ENCODE measurements at regions not wholly inside any gene's neighbourhood (a gene's known extent, or its start where the extent isn't known, plus 50 kb on each side); places are given as distances from the start of the nearest gene placed in this dataset.

GRCh38 chr11:109914809-109915653, 178.2 kb upstream of the ZC3H12C start:
- TF ChIP-seq CTCF (IDR thresholded peaks at IDR 0.05) (no peak), POLR2A (IDR thresholded peaks at IDR 0.05; ENCODE audit: low read depth) (no peak), EP300 (IDR thresholded peaks at IDR 0.05) (no peak)

Measured in esophagus muscularis mucosa (tissue), 4 donors.